Right lobe of liver (tissue), 4 donors: ENCODE measurements at regions not wholly inside any gene's neighbourhood (a gene's known extent, or its start where the extent isn't known, plus 50 kb on each side); places are given as distances from the start of the nearest gene placed in this dataset.

Source experiments
- POLR2A ChIP-seq: fragments of 450-650 bp; IDR thresholded peaks from one replicate; pipeline ENCODE4 v1.6.1; 2017; ENCODE audit warnings: antibody characterized with exemption, mild to moderate bottlenecking
- TF ChIP-seq, protein P1 (sequence below), 4 donors: fragments of 200-600 bp in 3 of 4; fragments of 450-650 bp in 1 of 4; IDR thresholded peaks; one replicate each; pipeline versions ENCODE4 v1.5.1 to v1.8.0; 2016 to 2022; ENCODE audit warnings: antibody characterized with exemption in 4 of 4, mild to moderate bottlenecking in 2 of 4
- donor health status: DM: no; HTN: no; CAD: no.
- donor health status: DM: no; HTN: no; CAD: no.
- donor health status: DM: no; HTN: yes; CAD: no.

DNA sequence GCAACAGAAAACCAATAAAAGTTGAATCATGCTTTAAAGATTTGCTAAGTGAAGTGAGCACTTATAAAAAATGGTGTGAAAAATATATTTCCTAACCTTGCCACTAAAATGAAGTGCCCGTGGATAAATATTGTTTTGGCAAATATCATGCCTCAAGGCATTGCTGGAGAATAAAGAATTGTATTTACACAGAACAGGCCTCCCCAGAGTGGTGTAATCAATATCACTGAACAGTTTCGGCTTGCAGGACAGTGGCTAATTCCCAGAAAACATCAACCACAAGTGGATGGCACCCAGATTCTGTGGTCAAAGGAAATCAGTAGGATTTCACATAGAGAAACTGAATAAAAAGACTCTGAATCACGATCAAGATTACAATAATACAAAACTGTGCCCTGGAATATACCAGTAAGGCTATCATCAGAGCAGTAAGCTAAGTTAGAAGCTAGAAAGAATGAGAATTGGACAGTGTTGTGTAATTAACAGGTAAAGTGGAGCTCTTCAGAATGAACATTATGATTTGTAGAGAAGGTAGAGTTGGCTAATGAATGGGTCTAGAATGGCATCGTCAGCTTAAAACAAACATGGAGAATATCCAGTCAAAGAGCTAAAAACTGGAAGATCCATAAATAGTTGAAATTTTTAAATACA is 1026.9 kb upstream of the ADGRB3 start:
- TF ChIP-seq, protein P1, sequence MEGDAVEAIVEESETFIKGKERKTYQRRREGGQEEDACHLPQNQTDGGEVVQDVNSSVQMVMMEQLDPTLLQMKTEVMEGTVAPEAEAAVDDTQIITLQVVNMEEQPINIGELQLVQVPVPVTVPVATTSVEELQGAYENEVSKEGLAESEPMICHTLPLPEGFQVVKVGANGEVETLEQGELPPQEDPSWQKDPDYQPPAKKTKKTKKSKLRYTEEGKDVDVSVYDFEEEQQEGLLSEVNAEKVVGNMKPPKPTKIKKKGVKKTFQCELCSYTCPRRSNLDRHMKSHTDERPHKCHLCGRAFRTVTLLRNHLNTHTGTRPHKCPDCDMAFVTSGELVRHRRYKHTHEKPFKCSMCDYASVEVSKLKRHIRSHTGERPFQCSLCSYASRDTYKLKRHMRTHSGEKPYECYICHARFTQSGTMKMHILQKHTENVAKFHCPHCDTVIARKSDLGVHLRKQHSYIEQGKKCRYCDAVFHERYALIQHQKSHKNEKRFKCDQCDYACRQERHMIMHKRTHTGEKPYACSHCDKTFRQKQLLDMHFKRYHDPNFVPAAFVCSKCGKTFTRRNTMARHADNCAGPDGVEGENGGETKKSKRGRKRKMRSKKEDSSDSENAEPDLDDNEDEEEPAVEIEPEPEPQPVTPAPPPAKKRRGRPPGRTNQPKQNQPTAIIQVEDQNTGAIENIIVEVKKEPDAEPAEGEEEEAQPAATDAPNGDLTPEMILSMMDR (IDR thresholded peaks at IDR 0.05) = no peak
- no peak for TF ChIP-seq POLR2A
